ACHN (cell line): ENCODE measurements at regions not wholly inside any gene's neighbourhood (a gene's known extent, or its start where the extent isn't known, plus 50 kb on each side); places are given as distances from the start of the nearest gene placed in this dataset.

Experiments
- DNase-seq: peaks from one replicate; pipeline ENCODE4 v3.0.0-alpha.2; 2015
- in situ Hi-C: cut with HindIII; loops from 2 replicates; pipeline ENCODE4 v1.10.0; 2017; ENCODE audit warnings: low sequenced_read_pairs, low pct_ligation_motif_present, low pct_unique_long_range_greater_than_20kb

GRCh38 chr4:138540056-138540800, 298.1 kb upstream of the SLC7A11 start:
- in situ Hi-C loops: no loop called here
- no peak for DNase-seq

- in situ Hi-C loops: no loop called here
- no peak for DNase-seq
These were observed 296.6 kb upstream of the SLC7A11 start for GRCh38 chr4:138538743-138539142.

- in situ Hi-C loops: no loop called here
- no peak for DNase-seq
These were observed 295.8 kb upstream of the SLC7A11 start for GRCh38 chr4:138537731-138538490.

GRCh38 chr4:138535316-138535715, 293.2 kb upstream of the SLC7A11 start:
- no peak for DNase-seq
- in situ Hi-C loops: no loop called here

GRCh38 chr4:138522366-138522765, 280.2 kb upstream of the SLC7A11 start:
- DNase-seq: peak; percentile 17
- in situ Hi-C loops: no loop called here

- in situ Hi-C loops: no loop called here
- DNase-seq: no peak
These were observed 279.7 kb upstream of the SLC7A11 start for GRCh38 chr4:138521809-138522208.

- in situ Hi-C loops: no loop called here
- DNase-seq: no peak
These were observed 277.3 kb upstream of the SLC7A11 start for GRCh38 chr4:138519436-138519835.

- no peak for DNase-seq
- in situ Hi-C loops: no loop called here
These were observed 271.4 kb upstream of the SLC7A11 start for GRCh38 chr4:138513535-138513934.

- in situ Hi-C loops: no loop called here
- DNase-seq: no peak
These were observed 270.6 kb upstream of the SLC7A11 start for GRCh38 chr4:138512756-138513155.

GRCh38 chr4:138510053-138510452, 267.9 kb upstream of the SLC7A11 start:
- in situ Hi-C loops: no loop called here
- no peak for DNase-seq

GRCh38 chr4:138509346-138509745, 267.2 kb upstream of the SLC7A11 start:
- in situ Hi-C loops: no loop called here
- no peak for DNase-seq

- DNase-seq: no peak
- in situ Hi-C loops: no loop called here
These were observed 265.4 kb upstream of the SLC7A11 start for GRCh38 chr4:138507522-138507921.

GRCh38 chr4:138501614-138502013, 259.5 kb upstream of the SLC7A11 start:
- in situ Hi-C loops: no loop called here

GRCh38 chr4:138500869-138501268, 258.7 kb upstream of the SLC7A11 start:
- no peak for DNase-seq
- in situ Hi-C loops: no loop called here

More at GRCh38 chr4:138501614-138502013, 259.5 kb upstream of the SLC7A11 start:
- DNase-seq: no peak

GRCh38 chr4:138499627-138500026, 257.5 kb upstream of the SLC7A11 start:
- DNase-seq: no peak
- in situ Hi-C loops: no loop called here

- in situ Hi-C loops: no loop called here
- peak; percentile 26 for DNase-seq
These were observed 252.8 kb upstream of the SLC7A11 start for GRCh38 chr4:138494931-138495330.

GRCh38 chr4:138494116-138494515, 252.0 kb upstream of the SLC7A11 start:
- in situ Hi-C loops: no loop called here
- DNase-seq: no peak

GRCh38 chr4:138492176-138492575, 250.0 kb upstream of the SLC7A11 start:
- DNase-seq: no peak
- in situ Hi-C loops: no loop called here

- in situ Hi-C loops: no loop called here
- no peak for DNase-seq
These were observed 246.4 kb upstream of the SLC7A11 start for GRCh38 chr4:138488533-138488932.

GRCh38 chr4:138487670-138488069, 245.5 kb upstream of the SLC7A11 start:
- in situ Hi-C loops: no loop called here
- DNase-seq: no peak
